Endothelial cell of umbilical vein (primary cell): ENCODE measurements at regions not wholly inside any gene's neighbourhood (a gene's known extent, or its start where the extent isn't known, plus 50 kb on each side); places are given as distances from the start of the nearest gene placed in this dataset.

Source experiments
- BruUV-seq: library from RNA; stranded (reverse); fragments of 400-500 nt; replicated peaks from 2 replicates; lab custom pipeline; 2021; lab: Mats Ljungman, UMichigan
- CTCF ChIA-PET: fragments of 300-600, 350-600 bp; sonication (Branson Sonifier 250); formaldehyde crosslinking; loops from one replicate; lab custom pipeline; 2021; ENCODE audit warnings: antibody characterized with exemption, inconsistent platforms; lab: Charles Lee
- POLR2A ChIA-PET: fragments of 300-600, 350-600 bp; sonication (Branson Sonifier 250); formaldehyde crosslinking; loops from one replicate; lab custom pipeline; 2021; ENCODE audit warnings: antibody characterized with exemption, inconsistent platforms; lab: Charles Lee
- DNase-seq: peaks from one replicate; pipeline ENCODE4 v3.0.0-alpha.2; 2011; ENCODE audit warnings: low read depth, low spot score
- FAIRE-seq: peaks from 2 replicates; lab custom pipeline; 2011; peaks lifted over from hg19 to GRCh38; lab: Jason Lieb, UNC
- H2AFZ ChIP-seq: 2 replicates; pipeline ENCODE4 v1.6.0; 2012; ENCODE audit warnings: low read depth, low read length, control low read depth, inconsistent platforms
- H3K27ac ChIP-seq: 2 replicates; pipeline ENCODE4 v1.5.1; 2011; ENCODE audit warnings: low read depth, mild to moderate bottlenecking, control low read depth, low read length, moderate library complexity; ENCODE audit not compliant: insufficient read depth
- H3K27me3 ChIP-seq, 2 experiments: 2 replicates each; pipeline versions ENCODE4 v1.6.0 to v1.6.1; 2011; ENCODE audit warnings: low read length in 2 of 2, mixed read lengths in 1 of 2; ENCODE audit not compliant: control insufficient read depth in 2 of 2, insufficient read depth in 2 of 2
- H3K36me3 ChIP-seq, 2 experiments: 2 replicates in 1 of 2; 3 replicates in 1 of 2; pipeline ENCODE4 v1.5.1; 2011; ENCODE audit warnings: low read length in 2 of 2, mild to moderate bottlenecking in 1 of 2, moderate library complexity in 1 of 2; ENCODE audit not compliant: control insufficient read depth in 2 of 2, insufficient read depth in 2 of 2; ENCODE audit errors: extremely low read depth in 1 of 2
- H3K4me1 ChIP-seq: 3 replicates; pipeline ENCODE4 v1.5.1; 2011; ENCODE audit warnings: mild to moderate bottlenecking, low read length; ENCODE audit not compliant: control insufficient read depth, insufficient read depth; ENCODE audit errors: extremely low read depth
- H3K4me2 ChIP-seq: 2 replicates; pipeline ENCODE4 v1.6.1; 2011; ENCODE audit warnings: low read length, control low read depth, mixed read lengths; ENCODE audit not compliant: insufficient read depth
- H3K4me3 ChIP-seq, 3 experiments: fragments of 200-600 bp in 1 of 3; sonication (generic), shearing (Covaris generic) in 1 of 3; replicated peaks in 1 of 3; 2 replicates each; pipeline ENCODE4 v1.5.1; 2011 to 2016; ENCODE audit warnings: control low read depth in 3 of 3, low read length in 3 of 3, mild to moderate bottlenecking in 2 of 3, inconsistent platforms in 1 of 3, low read depth in 1 of 3, moderate library complexity in 1 of 3; ENCODE audit not compliant: insufficient read depth in 1 of 3
- H3K79me2 ChIP-seq: 2 replicates; pipeline ENCODE4 v1.6.0; 2012; ENCODE audit warnings: low read length, inconsistent platforms; ENCODE audit not compliant: control insufficient read depth, insufficient read depth
- H3K9ac ChIP-seq: replicated peaks from 2 replicates; pipeline ENCODE3; 2011; ENCODE audit warnings: low read length, control low read depth; ENCODE audit not compliant: insufficient read depth; ENCODE audit errors: extremely low read depth
- H3K9me1 ChIP-seq: replicated peaks from 3 replicates; pipeline ENCODE4 v1.6.0; 2011; ENCODE audit warnings: mild to moderate bottlenecking, low read length; ENCODE audit not compliant: control insufficient read depth, insufficient read depth; ENCODE audit errors: extremely low read depth
- H3K9me3 ChIP-seq: replicated peaks from 2 replicates; pipeline ENCODE4 v1.5.1; 2012; ENCODE audit warnings: low read length, inconsistent platforms; ENCODE audit not compliant: control insufficient read depth, insufficient read depth
- H4K20me1 ChIP-seq: replicated peaks from 2 replicates; pipeline ENCODE3; 2011; ENCODE audit warnings: mild to moderate bottlenecking, low read length; ENCODE audit not compliant: control insufficient read depth, insufficient read depth; ENCODE audit errors: extremely low read depth
- EZH2 ChIP-seq: IDR thresholded peaks from 2 replicates; pipeline ENCODE4 v1.6.1; 2012; ENCODE audit warnings: borderline replicate concordance, low read depth, mild to moderate bottlenecking, moderate library complexity, low read length, inconsistent platforms; ENCODE audit not compliant: severe bottlenecking
- FOS ChIP-seq: IDR thresholded peaks from 2 replicates; pipeline ENCODE4 v1.6.1; 2011; ENCODE audit warnings: mild to moderate bottlenecking, low read length, moderate library complexity, borderline replicate concordance; ENCODE audit not compliant: insufficient read depth
- GATA2 ChIP-seq: IDR thresholded peaks from 2 replicates; pipeline ENCODE4 v1.7.0; 2011; ENCODE audit warnings: low read depth, mild to moderate bottlenecking, moderate library complexity, mixed read lengths, low read length; ENCODE audit not compliant: insufficient read length, insufficient read depth
- JUN ChIP-seq: IDR thresholded peaks from 2 replicates; pipeline ENCODE4 v1.6.1; 2011; ENCODE audit warnings: borderline replicate concordance, low read depth; ENCODE audit not compliant: insufficient read length, insufficient read depth
- MAX ChIP-seq: IDR thresholded peaks from 2 replicates; pipeline ENCODE4 v1.6.1; 2011; ENCODE audit not compliant: insufficient read depth, insufficient read length
- MYC ChIP-seq: IDR thresholded peaks from one replicate; pipeline ENCODE4 v1.6.1; 2011; ENCODE audit warnings: mild to moderate bottlenecking, low read depth, low read length
- POLR2A ChIP-seq: IDR thresholded peaks from 2 replicates; pipeline ENCODE4 v1.6.1; 2012; ENCODE audit warnings: low read depth, mild to moderate bottlenecking, control low read depth, low read length
- POLR2AphosphoS5 ChIP-seq: IDR thresholded peaks from 2 replicates; pipeline ENCODE4 v1.6.1; 2012; ENCODE audit warnings: low read depth, mild to moderate bottlenecking, control low read depth, low read length, moderate library complexity; ENCODE audit not compliant: insufficient read depth
- dilution Hi-C: fragments of 300-500 bp; cut with MboI; formaldehyde crosslinking; loops from one replicate; pipeline ENCODE4 v1.15.0; 2019; ENCODE audit warnings: low sequenced_read_pairs; ENCODE audit not compliant: extremely low pct_ligation_motif_present
- intact Hi-C: fragments of 100-400 bp; cut with micrococcal nuclease; formaldehyde crosslinking; loops from one replicate; pipeline ENCODE4 v1.10.0; 2022
- TF ChIP-seq, protein P1 (sequence below), 2 donors: IDR thresholded peaks; 1 replicate in 1 of 2; 2 replicates in 1 of 2; pipeline ENCODE4 v1.5.1; 2011; ENCODE audit warnings: low read length in 2 of 2, mild to moderate bottlenecking in 2 of 2, moderate library complexity in 2 of 2, control low read depth in 1 of 2, inconsistent platforms in 1 of 2, low read depth in 1 of 2; ENCODE audit not compliant: insufficient read depth in 1 of 2; ENCODE audit errors: extremely low read depth in 1 of 2

DNA sequence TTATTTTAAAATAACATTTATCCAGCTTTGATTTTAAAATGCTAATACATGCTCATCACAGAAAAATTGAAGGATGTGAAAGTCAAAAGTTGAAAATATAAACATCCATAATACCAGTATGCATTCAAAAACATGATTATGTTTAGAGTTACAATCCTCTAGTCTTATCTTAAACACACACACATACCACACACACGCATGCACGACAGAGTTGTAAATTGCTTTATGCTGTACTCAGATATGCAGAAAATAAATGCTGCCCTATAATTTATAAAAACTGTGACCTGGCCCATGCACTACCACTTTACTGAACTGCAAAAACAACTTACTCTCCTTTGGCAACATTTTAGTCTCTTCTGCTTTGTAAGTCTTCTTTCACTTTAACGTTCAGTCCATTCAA lies 793.0 kb upstream of the FANCL start:
- Histone ChIP-seq H3K4me1 (no peaks in the 10 kb centered on the region), H2AFZ (no peak overlapping the region), H3K36me3 (no peaks in the 10 kb centered on the region), H3K9me1 (no peaks in the 10 kb centered on the region), H3K27ac (no peak overlapping the region), H3K9me3 (no peaks in the 10 kb centered on the region), H3K4me2 (no peak overlapping the region), H3K79me2 (no peaks in the 10 kb centered on the region), H4K20me1 (no peaks in the 10 kb centered on the region), H3K9ac (no peak overlapping the region), H3K4me3 (no peak overlapping the region), H3K27me3 (no peaks in the 10 kb centered on the region)
- FAIRE-seq (no peak), DNase-seq (no peak)
- POLR2A ChIA-PET = no interaction called here
- CTCF ChIA-PET = no interaction called here
- no TSS peak for BruUV-seq
- intact Hi-C loops = no loop called here
- dilution Hi-C loops = no loop called here
- TF ChIP-seq JUN (no peak), GATA2 (no peak), MYC (no peak), FOS (no peak), EZH2 (no peak), POLR2AphosphoS5 (no peak), POLR2A (no peak), MAX (no peak)
- TF ChIP-seq, protein P1, sequence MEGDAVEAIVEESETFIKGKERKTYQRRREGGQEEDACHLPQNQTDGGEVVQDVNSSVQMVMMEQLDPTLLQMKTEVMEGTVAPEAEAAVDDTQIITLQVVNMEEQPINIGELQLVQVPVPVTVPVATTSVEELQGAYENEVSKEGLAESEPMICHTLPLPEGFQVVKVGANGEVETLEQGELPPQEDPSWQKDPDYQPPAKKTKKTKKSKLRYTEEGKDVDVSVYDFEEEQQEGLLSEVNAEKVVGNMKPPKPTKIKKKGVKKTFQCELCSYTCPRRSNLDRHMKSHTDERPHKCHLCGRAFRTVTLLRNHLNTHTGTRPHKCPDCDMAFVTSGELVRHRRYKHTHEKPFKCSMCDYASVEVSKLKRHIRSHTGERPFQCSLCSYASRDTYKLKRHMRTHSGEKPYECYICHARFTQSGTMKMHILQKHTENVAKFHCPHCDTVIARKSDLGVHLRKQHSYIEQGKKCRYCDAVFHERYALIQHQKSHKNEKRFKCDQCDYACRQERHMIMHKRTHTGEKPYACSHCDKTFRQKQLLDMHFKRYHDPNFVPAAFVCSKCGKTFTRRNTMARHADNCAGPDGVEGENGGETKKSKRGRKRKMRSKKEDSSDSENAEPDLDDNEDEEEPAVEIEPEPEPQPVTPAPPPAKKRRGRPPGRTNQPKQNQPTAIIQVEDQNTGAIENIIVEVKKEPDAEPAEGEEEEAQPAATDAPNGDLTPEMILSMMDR (IDR thresholded peaks at IDR 0.05; ENCODE audit: extremely low read depth in 1 of 2, insufficient read depth in 1 of 2, low read depth in 1 of 2, low read length in 2 of 2) = no peak
